ENCODE measurements at regions not wholly inside any gene's neighbourhood (a gene's known extent, or its start where the extent isn't known, plus 50 kb on each side); places are given as distances from the start of the nearest gene placed in this dataset.

DNA sequence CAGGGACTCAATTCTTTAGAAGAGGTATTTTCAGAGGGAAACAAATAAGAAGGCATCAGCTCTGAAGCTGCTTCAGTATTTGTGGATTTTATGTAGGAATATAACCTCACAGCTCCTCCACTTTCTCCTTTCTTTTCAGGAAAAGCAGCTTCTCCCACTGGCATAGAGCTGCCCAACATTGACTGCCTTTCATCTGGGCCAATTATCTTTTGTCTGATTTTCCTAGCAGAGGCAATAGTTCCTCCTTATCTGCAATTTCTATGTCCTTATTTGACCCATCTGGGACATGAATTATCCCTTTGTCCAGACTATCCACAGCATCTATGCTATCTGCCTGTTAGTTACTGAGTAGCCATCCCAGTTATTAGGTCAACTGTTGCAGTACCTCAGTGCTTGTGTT is 1671.2 kb upstream of the ACO1 start:
- intact Hi-C loops (cut with DNase I), result no loop called here

DNA sequence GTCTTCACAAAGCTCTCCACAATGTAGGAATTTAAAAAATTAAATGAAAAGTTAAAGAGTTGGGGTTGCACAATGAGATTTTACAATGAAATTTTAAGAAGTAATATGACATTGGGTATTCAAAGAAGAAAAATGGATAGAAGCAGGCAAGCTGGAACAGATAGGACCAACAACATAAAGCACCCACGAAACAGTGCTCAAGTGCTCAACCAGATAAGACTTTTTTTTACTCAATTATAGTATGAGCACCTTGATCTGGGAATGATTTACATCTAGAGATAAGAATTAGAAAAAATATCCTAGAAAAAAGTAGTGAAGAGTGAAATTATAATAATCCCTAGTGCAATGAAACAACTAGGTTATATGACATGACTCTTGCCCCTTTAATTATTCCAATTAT is 1670.1 kb upstream of the ACO1 start:
- intact Hi-C loops (cut with DNase I), result no loop called here
- Histone ChIP-seq H3K9me3 (no peaks in the 10 kb centered on the region), H3K27me3 (ENCODE audit: low read depth) (no peaks in the 10 kb centered on the region), H3K36me3 (no peaks in the 10 kb centered on the region), H3K27ac (no peak overlapping the region), H3K4me3 (no peak overlapping the region), H3K4me1 (no peaks in the 10 kb centered on the region)
- DNase-seq (no peak), ATAC-seq (no peak)
- TF ChIP-seq, protein P1, sequence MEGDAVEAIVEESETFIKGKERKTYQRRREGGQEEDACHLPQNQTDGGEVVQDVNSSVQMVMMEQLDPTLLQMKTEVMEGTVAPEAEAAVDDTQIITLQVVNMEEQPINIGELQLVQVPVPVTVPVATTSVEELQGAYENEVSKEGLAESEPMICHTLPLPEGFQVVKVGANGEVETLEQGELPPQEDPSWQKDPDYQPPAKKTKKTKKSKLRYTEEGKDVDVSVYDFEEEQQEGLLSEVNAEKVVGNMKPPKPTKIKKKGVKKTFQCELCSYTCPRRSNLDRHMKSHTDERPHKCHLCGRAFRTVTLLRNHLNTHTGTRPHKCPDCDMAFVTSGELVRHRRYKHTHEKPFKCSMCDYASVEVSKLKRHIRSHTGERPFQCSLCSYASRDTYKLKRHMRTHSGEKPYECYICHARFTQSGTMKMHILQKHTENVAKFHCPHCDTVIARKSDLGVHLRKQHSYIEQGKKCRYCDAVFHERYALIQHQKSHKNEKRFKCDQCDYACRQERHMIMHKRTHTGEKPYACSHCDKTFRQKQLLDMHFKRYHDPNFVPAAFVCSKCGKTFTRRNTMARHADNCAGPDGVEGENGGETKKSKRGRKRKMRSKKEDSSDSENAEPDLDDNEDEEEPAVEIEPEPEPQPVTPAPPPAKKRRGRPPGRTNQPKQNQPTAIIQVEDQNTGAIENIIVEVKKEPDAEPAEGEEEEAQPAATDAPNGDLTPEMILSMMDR (IDR thresholded peaks at IDR 0.05), result no peak

More for the DNA sequence above, 1671.2 kb upstream of the ACO1 start:
- Histone ChIP-seq H3K36me3 (no peaks in the 10 kb centered on the region), H3K9me3 (no peaks in the 10 kb centered on the region), H3K4me1 (no peaks in the 10 kb centered on the region), H3K27me3 (ENCODE audit: low read depth) (no peaks in the 10 kb centered on the region), H3K4me3 (no peak overlapping the region), H3K27ac (no peak overlapping the region)
- DNase-seq, result no peak
- no peak for ATAC-seq
- TF ChIP-seq, protein P1 (IDR thresholded peaks at IDR 0.05), result no peak

DNA sequence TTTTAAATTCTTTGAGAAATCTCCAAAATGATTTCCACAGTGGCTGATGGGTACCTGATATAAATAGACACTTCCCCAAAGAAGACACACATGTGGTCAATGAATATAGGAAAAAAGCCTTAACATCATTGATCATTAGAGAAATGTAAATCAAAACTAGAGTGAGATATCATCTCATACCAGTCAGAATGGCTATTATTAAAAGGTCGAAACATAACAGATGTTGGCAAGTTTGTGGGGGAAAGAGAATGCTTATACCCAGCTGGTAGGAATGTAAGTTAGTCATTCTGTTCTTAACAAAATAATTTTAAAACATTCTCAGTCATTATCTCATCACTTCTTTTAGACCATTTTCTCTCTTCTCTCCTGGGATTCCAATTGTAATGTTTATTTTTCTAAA is 1666.0 kb upstream of the ACO1 start:
- no peaks in the 10 kb centered on the region for H3K36me3 ChIP-seq

DNA sequence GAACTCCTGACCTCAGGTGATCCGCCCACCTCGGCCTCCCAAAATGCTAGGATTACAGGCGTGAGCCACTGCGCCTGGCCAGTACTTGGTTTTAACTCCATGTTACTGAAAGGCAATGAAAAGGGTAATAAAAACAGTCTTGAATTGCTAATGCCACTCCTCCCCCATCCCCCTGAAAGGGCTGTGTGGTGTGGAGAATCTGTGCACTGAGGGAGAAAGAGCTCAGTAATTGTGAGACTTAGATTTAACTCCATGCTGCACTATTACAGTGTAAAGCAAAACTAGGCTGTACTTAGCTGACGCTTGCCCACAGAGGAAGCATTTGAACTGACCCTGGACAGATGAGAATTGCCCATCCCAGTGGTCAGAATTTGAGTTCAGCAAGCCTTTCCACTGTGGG is 1662.4 kb upstream of the ACO1 start:
- no peaks in the 10 kb centered on the region for H3K27me3 ChIP-seq (ENCODE audit: low read depth)

More for the DNA sequence above, 1666.0 kb upstream of the ACO1 start:
- no peaks in the 10 kb centered on the region for H3K9me3 ChIP-seq
- no peak overlapping the region for H3K27ac ChIP-seq
- TF ChIP-seq, protein P1 (IDR thresholded peaks at IDR 0.05), result no peak
- no peak overlapping the region for H3K4me3 ChIP-seq
- intact Hi-C loops (cut with DNase I), result no loop called here
- H3K27me3 ChIP-seq (ENCODE audit: low read depth), result no peaks in the 10 kb centered on the region
- DNase-seq (no peak), ATAC-seq (no peak)
- no peaks in the 10 kb centered on the region for H3K4me1 ChIP-seq

DNA sequence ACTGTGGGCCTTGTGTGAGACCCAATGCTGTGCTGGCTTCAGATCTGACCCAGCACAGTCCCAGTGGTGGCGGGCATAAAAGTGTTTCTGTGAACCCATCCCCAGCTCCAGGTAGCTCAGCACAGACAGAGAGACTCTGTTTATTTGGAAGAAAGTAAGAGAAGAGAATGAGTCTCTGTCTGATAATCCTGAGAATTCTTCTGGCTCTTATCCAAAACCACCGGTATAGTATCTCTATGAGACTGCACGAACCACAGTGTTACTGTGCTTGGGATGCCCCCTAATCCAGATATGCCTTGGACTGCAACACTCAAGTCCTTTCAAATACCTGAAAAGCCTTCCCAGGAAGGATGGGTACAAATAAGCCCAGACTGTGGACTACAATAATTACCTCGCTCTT is 1660.8 kb upstream of the ACO1 start:
- no peaks in the 10 kb centered on the region for H3K9me3 ChIP-seq
- TF ChIP-seq, protein P1 (IDR thresholded peaks at IDR 0.05), result no peak
- H3K4me1 ChIP-seq, result no peaks in the 10 kb centered on the region
- no peak overlapping the region for H3K4me3 ChIP-seq
- H3K27me3 ChIP-seq (ENCODE audit: low read depth), result no peaks in the 10 kb centered on the region
- intact Hi-C loops (cut with DNase I), result no loop called here
- DNase-seq, result no peak
- no peak overlapping the region for H3K27ac ChIP-seq
- no peak for ATAC-seq
- no peaks in the 10 kb centered on the region for H3K36me3 ChIP-seq

More for the DNA sequence above, 1662.4 kb upstream of the ACO1 start:
- DNase-seq (no peak), ATAC-seq (no peak)
- H3K27ac ChIP-seq, result no peak overlapping the region
- no peaks in the 10 kb centered on the region for H3K4me1 ChIP-seq
- intact Hi-C loops (cut with DNase I), result no loop called here
- TF ChIP-seq, protein P1 (IDR thresholded peaks at IDR 0.05), result no peak
- H3K9me3 ChIP-seq, result no peaks in the 10 kb centered on the region
- H3K36me3 ChIP-seq, result no peaks in the 10 kb centered on the region
- no peak overlapping the region for H3K4me3 ChIP-seq

DNA sequence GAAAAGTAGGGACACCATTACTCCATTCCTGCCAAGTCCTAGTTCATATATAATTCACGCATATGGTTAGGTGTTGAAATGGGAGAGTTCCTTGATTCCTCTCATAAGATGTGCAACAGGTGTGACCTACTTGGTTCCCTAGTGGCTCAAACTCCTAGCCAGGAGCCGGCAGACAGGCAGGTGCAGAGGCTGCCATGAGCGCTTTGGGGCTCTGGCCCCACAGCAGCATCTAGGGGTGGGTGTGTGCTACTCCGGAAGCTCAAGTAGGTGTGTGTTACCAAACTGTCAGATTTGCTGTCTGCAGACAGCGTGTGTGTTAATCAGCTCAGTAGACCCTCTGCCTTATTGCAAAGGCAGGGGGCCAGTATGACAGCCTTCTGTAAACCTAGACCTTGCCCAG is 1652.4 kb upstream of the ACO1 start:
- ATAC-seq, result no peak

More for the DNA sequence above, 1652.4 kb upstream of the ACO1 start:
- DNase-seq, result no peak
- no peak overlapping the region for H3K4me3 ChIP-seq
- H3K27me3 ChIP-seq (ENCODE audit: low read depth), result no peaks in the 10 kb centered on the region
- no peaks in the 10 kb centered on the region for H3K4me1 ChIP-seq
- no peaks in the 10 kb centered on the region for H3K36me3 ChIP-seq
- no peaks in the 10 kb centered on the region for H3K9me3 ChIP-seq
- H3K27ac ChIP-seq, result no peak overlapping the region
- TF ChIP-seq, protein P1 (IDR thresholded peaks at IDR 0.05), result no peak
- intact Hi-C loops (cut with DNase I), result no loop called here
